ENCODE measurements at regions not wholly inside any gene's neighbourhood (a gene's known extent, or its start where the extent isn't known, plus 50 kb on each side); places are given as distances from the start of the nearest gene placed in this dataset.

DNA sequence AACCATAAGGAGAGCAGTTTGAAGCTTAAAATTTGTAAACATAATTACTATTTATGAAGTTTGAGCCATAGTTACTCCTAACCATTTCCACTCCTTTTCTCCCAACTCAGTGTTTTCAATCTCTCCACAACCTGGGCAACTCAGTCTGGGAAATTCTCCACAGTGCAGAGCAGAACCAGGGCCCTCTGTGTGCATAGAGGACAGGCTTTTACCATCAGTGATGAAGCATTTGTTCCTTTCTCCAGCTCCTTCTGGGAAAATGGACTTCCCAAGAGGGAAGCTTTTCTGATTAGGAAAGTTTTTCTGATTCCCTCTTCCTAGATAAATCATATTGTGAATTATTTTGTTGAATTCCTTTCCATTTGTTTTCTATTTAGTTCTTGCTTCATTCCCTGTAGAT lies 132.3 kb upstream of the MPDZ start:
- Histone ChIP-seq H3K9ac (ENCODE audit: low read depth, low read length) (no peak overlapping the region), H3K4me3 (ENCODE audit: low read length) (no peak overlapping the region), H3K4me1 (ENCODE audit: insufficient read depth, low read length) (no peaks in the 10 kb centered on the region), H3K36me3 (ENCODE audit: insufficient read depth, low read depth, low read length) (no peaks in the 10 kb centered on the region), H3K27ac (ENCODE audit: low read length) (no peak overlapping the region), H3K9me3 (ENCODE audit: insufficient read depth, low read depth, low read length) (no peaks in the 10 kb centered on the region), H3K27me3 (ENCODE audit: insufficient read depth, low read length) (no peaks in the 10 kb centered on the region)

DNA sequence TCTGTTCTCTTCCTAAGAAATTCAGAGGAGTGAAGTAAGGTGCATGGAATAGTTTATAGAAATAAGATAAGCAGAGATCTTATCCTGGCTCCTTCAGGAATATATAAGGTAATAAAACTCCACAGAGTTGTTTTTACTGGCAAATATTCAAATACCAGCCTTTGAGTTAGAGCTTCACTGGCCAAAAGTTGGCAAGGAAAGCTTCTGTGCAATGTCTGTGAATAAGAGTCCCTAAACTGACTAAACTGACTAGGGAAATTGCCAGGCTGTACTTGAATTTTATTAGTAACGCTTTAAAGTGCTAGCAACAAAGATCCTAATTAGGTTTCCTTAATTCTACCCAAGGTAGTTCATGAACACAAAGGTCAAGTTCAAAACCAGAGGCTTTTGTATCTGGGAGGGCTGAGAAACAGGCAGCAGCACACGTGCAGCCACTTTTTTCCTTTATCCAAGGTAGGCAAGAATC lies 131.1 kb upstream of the MPDZ start:
- Histone ChIP-seq H3K36me3 (ENCODE audit: insufficient read depth, low read depth, low read length) (no peaks in the 10 kb centered on the region), H3K4me1 (ENCODE audit: insufficient read depth, low read length) (no peaks in the 10 kb centered on the region), H3K4me3 (ENCODE audit: low read length) (no peak overlapping the region), H3K9me3 (ENCODE audit: insufficient read depth, low read depth, low read length) (no peaks in the 10 kb centered on the region), H3K27ac (ENCODE audit: low read length) (no peak overlapping the region), H3K27me3 (ENCODE audit: insufficient read depth, low read length) (no peaks in the 10 kb centered on the region), H3K9ac (ENCODE audit: low read depth, low read length) (no peak overlapping the region)

DNA sequence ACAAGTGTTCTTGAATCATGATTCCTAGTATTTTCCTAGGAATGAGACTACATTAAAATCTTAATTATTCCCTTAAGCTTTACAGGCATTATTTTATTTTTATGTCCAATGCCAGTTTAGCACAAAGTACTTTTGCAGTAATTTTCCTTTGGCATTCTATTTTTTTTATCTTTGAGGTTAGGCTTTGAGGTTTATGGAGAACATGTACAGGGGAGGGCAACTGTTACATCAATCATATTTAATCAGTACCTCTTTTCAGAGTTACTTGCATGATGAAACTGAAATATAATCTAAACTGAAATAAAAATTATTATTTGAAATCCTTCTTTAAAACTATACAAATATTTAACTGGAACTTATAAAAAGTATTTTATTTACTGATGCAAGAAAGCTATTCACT lies 118.2 kb upstream of the MPDZ start:
- H3K4me3 ChIP-seq (ENCODE audit: low read length) = no peak overlapping the region
- H3K27me3 ChIP-seq (ENCODE audit: insufficient read depth, low read length) = no peaks in the 10 kb centered on the region
- no peaks in the 10 kb centered on the region for H3K4me1 ChIP-seq (ENCODE audit: insufficient read depth, low read length)
- no peak overlapping the region for H3K27ac ChIP-seq (ENCODE audit: low read length)
- no peak overlapping the region for H3K9ac ChIP-seq (ENCODE audit: low read depth, low read length)
- no peaks in the 10 kb centered on the region for H3K9me3 ChIP-seq (ENCODE audit: insufficient read depth, low read depth, low read length)
- H3K36me3 ChIP-seq (ENCODE audit: insufficient read depth, low read depth, low read length) = no peaks in the 10 kb centered on the region

DNA sequence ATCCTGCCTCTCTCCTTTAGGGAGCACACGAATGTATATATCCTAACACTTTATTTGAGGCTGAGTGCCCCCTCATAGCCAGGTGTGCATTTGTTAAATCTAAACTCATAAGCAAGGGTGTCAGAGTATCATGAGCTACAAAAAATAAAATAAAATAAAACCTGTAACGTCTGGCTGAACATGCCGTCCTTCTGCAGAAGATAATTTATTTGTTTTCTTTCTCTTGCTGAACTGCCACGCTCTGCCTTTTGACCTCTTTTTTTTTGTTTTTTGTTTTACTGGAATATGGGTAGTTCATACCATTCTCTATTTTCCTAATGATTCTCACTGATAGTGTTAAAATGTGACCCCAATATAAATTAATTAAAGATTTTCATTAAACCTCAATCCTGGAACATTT lies 117.7 kb upstream of the MPDZ start:
- H3K36me3 ChIP-seq (ENCODE audit: insufficient read depth, low read depth, low read length) = no peaks in the 10 kb centered on the region
- no peak overlapping the region for H3K9ac ChIP-seq (ENCODE audit: low read depth, low read length)
- no peaks in the 10 kb centered on the region for H3K27me3 ChIP-seq (ENCODE audit: insufficient read depth, low read length)
- no peaks in the 10 kb centered on the region for H3K9me3 ChIP-seq (ENCODE audit: insufficient read depth, low read depth, low read length)
- no peaks in the 10 kb centered on the region for H3K4me1 ChIP-seq (ENCODE audit: insufficient read depth, low read length)
- H3K27ac ChIP-seq (ENCODE audit: low read length) = no peak overlapping the region
- no peak overlapping the region for H3K4me3 ChIP-seq (ENCODE audit: low read length)

DNA sequence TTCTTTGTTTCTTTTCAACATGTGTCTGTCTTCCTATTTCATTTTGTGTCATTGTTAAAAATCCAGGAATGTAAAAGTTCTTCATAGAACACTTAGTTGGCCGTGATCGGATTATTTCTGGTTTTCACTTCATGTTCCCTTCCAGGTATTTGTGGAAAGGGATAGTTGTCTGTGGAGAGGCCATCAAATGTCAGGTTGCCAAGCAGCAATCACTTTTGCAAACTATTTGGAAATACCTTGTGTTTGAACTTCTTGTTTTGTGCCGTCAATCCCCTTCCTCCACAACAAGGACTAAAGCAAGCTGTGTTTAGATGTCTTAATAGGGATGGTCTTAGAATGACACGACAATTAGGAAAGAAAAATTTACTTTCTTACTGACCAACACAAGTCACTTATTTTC lies 116.9 kb upstream of the MPDZ start:
- Histone ChIP-seq H3K9me3 (ENCODE audit: insufficient read depth, low read depth, low read length) (no peaks in the 10 kb centered on the region), H3K4me3 (ENCODE audit: low read length) (no peak overlapping the region), H3K9ac (ENCODE audit: low read depth, low read length) (no peak overlapping the region), H3K4me1 (ENCODE audit: insufficient read depth, low read length) (no peaks in the 10 kb centered on the region), H3K27ac (ENCODE audit: low read length) (no peak overlapping the region), H3K27me3 (ENCODE audit: insufficient read depth, low read length) (no peaks in the 10 kb centered on the region), H3K36me3 (ENCODE audit: insufficient read depth, low read depth, low read length) (no peaks in the 10 kb centered on the region)

DNA sequence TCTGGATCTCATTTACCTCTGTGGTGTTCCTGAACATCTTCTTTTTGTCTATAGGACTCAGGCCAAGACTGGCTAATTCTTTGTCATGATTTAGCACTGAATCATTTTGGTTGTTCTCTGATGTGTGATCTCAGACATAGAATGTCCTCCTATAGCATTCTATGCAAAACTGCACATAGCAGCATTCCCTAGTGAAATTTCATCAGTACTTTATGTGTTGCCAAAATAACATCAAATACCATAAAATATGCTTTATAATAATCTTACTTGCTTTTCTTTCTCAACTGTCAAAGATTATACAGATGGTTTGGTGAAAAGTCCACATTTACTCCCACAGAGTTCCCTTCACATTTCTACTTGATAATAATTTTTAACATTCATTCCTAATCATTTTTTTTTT lies 115.7 kb upstream of the MPDZ start:
- H3K4me3 ChIP-seq (ENCODE audit: low read length) = no peak overlapping the region
- no peak overlapping the region for H3K9ac ChIP-seq (ENCODE audit: low read depth, low read length)
- no peaks in the 10 kb centered on the region for H3K4me1 ChIP-seq (ENCODE audit: insufficient read depth, low read length)
- no peak overlapping the region for H3K27ac ChIP-seq (ENCODE audit: low read length)
- no peaks in the 10 kb centered on the region for H3K27me3 ChIP-seq (ENCODE audit: insufficient read depth, low read length)
- H3K9me3 ChIP-seq (ENCODE audit: insufficient read depth, low read depth, low read length) = no peaks in the 10 kb centered on the region
- H3K36me3 ChIP-seq (ENCODE audit: insufficient read depth, low read depth, low read length) = no peaks in the 10 kb centered on the region

DNA sequence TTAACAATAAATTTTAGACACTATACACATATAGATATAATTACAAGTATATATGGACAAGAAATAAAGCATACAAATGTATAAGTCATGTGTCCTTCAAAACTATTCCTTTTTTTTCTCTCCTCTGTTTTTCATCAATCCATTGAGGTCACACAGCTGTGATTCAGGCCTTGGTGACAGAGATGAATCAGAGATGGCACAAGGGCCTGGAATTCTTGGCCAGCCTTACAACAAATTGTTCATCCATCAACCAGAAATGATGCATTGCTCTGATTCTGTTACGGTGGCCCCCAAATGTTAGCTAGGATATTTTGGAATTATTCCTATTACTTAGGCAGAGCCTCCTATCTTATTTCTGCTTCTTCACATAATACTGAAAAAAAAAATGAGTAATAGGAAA lies 108.7 kb upstream of the MPDZ start:
- H3K4me1 ChIP-seq (ENCODE audit: insufficient read depth, low read length) = no peaks in the 10 kb centered on the region
- no peak overlapping the region for H3K9ac ChIP-seq (ENCODE audit: low read depth, low read length)
- no peaks in the 10 kb centered on the region for H3K27me3 ChIP-seq (ENCODE audit: insufficient read depth, low read length)
- H3K27ac ChIP-seq (ENCODE audit: low read length) = no peak overlapping the region
- no peaks in the 10 kb centered on the region for H3K36me3 ChIP-seq (ENCODE audit: insufficient read depth, low read depth, low read length)
- no peak overlapping the region for H3K4me3 ChIP-seq (ENCODE audit: low read length)
- H3K9me3 ChIP-seq (ENCODE audit: insufficient read depth, low read depth, low read length) = no peaks in the 10 kb centered on the region

DNA sequence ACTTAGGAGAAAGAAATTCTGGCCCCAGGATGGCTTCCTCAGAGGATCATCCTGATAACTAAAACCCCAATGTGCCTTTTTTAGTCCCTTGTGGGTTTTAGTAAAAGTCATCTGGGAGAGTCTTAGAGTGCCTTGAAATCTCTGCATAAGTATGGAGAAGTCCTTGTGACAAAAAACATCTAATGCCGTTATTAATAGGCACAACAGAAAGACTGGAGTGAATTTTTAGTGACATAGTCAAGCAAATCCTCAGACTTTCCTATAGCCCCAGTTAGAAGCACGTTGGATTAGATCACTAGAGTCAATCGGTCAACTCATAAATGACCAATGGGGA lies 108.2 kb upstream of the MPDZ start:
- H3K9me3 ChIP-seq (ENCODE audit: insufficient read depth, low read depth, low read length) = no peaks in the 10 kb centered on the region
- H3K4me1 ChIP-seq (ENCODE audit: insufficient read depth, low read length) = no peaks in the 10 kb centered on the region
- no peaks in the 10 kb centered on the region for H3K36me3 ChIP-seq (ENCODE audit: insufficient read depth, low read depth, low read length)
- no peak overlapping the region for H3K9ac ChIP-seq (ENCODE audit: low read depth, low read length)
- no peaks in the 10 kb centered on the region for H3K27me3 ChIP-seq (ENCODE audit: insufficient read depth, low read length)
- H3K4me3 ChIP-seq (ENCODE audit: low read length) = no peak overlapping the region
- H3K27ac ChIP-seq (ENCODE audit: low read length) = no peak overlapping the region

DNA sequence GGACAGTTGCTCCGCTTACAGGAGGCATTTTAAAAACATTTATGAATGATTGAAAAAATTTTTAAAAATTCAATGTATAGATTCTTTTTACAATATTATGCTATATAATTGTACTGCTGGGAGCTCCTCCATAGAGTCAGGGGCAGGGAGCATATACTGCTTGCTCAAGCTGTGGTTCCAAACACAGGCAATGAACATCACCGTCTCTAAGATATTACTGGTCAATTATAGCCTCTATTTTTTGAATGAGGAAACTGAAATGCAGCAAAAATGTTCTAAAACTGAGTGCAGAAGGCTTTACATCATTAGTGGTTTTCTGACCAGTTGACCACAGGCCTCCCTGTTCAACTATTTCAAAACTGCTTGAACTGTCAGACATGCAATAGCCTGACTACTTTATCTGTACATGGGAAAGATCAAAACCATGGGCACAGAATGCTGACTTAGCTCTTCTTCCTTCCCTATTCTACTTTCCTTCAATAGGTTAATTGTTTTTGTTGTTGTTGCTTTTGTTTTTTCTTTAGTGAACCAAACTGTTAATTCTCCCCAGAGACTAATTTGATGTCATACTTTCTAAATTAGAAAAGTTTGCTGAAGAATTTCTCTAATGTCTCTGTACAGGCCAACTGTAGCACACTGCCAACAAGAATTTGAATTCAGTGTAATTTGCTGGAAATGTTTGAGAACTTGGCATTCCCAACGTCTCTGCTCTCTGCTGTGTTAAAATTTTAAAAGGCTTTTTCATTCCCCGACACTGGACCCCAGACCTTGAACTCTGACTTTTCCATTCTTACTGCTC lies 107.6 kb upstream of the MPDZ start:
- H3K9me3 ChIP-seq (ENCODE audit: insufficient read depth, low read depth, low read length) = no peaks in the 10 kb centered on the region
- no peak overlapping the region for H3K4me3 ChIP-seq (ENCODE audit: low read length)
- no peaks in the 10 kb centered on the region for H3K36me3 ChIP-seq (ENCODE audit: insufficient read depth, low read depth, low read length)
- no peak overlapping the region for H3K9ac ChIP-seq (ENCODE audit: low read depth, low read length)
- no peak overlapping the region for H3K27ac ChIP-seq (ENCODE audit: low read length)
- H3K4me1 ChIP-seq (ENCODE audit: insufficient read depth, low read length) = no peaks in the 10 kb centered on the region
- no peaks in the 10 kb centered on the region for H3K27me3 ChIP-seq (ENCODE audit: insufficient read depth, low read length)

DNA sequence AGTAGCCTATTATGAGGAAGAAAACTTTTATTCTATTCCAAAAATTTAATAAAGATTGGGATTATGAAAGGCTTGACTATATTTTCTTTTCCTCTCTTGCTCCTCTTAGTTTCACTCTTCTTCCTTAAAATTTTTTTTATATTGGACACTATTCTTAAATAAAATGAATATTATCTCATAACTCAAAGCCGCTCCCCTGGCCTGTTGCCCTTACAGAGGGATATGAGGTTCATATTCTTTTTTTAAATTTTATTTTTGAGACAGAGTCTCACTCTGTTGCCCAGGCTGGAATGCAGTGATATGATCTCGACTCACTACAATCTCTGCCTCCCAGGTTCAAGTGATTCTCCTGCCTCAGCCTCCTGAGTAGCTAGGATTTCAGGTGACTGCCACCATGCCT lies 106.8 kb upstream of the MPDZ start:
- H3K9me3 ChIP-seq (ENCODE audit: insufficient read depth, low read depth, low read length) = no peaks in the 10 kb centered on the region
- H3K27ac ChIP-seq (ENCODE audit: low read length) = no peak overlapping the region

DNA sequence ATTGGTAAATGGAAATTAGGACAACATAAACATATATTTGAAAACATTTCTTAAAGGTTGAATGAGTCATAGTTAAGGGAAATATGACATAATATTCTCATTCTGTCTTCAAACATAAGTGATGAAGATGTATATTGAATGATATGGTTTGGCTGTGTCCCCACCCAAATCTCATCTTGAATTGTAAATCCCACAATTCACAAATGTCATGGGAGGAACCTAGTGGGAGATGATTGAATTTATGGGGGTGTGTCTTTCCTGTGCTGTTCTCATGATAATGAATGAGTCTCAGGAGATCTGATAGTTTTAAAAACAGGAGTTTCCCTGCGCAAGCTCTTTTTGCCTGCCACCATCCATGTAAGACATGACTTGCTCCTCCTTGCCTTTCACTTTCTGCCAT lies 104.4 kb upstream of the MPDZ start:
- H3K4me1 ChIP-seq (ENCODE audit: insufficient read depth, low read length) = no peaks in the 10 kb centered on the region

More for the DNA sequence above, 106.8 kb upstream of the MPDZ start:
- H3K9ac ChIP-seq (ENCODE audit: low read depth, low read length) = no peak overlapping the region
- H3K4me3 ChIP-seq (ENCODE audit: low read length) = no peak overlapping the region
- no peaks in the 10 kb centered on the region for H3K27me3 ChIP-seq (ENCODE audit: insufficient read depth, low read length)
- no peaks in the 10 kb centered on the region for H3K36me3 ChIP-seq (ENCODE audit: insufficient read depth, low read depth, low read length)
- no peaks in the 10 kb centered on the region for H3K4me1 ChIP-seq (ENCODE audit: insufficient read depth, low read length)

DNA sequence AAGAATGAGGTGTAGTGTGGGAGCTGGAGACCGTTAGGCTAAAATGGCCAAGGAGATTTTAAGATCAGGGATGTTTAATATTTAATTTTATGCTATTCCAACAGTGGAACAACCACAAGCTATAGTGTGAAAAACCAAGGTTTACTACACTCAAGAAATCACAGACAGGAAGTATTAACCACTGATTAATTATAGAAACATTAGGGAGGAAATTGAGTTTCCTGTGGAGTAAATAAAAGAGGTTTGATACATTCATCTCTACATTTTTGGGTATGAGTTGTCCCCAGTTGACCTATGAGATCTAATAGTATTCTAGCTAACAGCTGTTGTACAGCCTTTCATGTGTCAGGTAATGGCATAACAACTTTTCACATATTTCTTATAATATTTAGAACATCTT lies 103.7 kb upstream of the MPDZ start:
- H3K9me3 ChIP-seq (ENCODE audit: insufficient read depth, low read depth, low read length) = no peaks in the 10 kb centered on the region
- no peak overlapping the region for H3K27ac ChIP-seq (ENCODE audit: low read length)
- no peaks in the 10 kb centered on the region for H3K36me3 ChIP-seq (ENCODE audit: insufficient read depth, low read depth, low read length)
- H3K9ac ChIP-seq (ENCODE audit: low read depth, low read length) = no peak overlapping the region
- H3K4me3 ChIP-seq (ENCODE audit: low read length) = no peak overlapping the region
- H3K27me3 ChIP-seq (ENCODE audit: insufficient read depth, low read length) = no peaks in the 10 kb centered on the region
- H3K4me1 ChIP-seq (ENCODE audit: insufficient read depth, low read length) = no peaks in the 10 kb centered on the region

More for the DNA sequence above, 104.4 kb upstream of the MPDZ start:
- Histone ChIP-seq H3K27ac (ENCODE audit: low read length) (no peak overlapping the region), H3K27me3 (ENCODE audit: insufficient read depth, low read length) (no peaks in the 10 kb centered on the region), H3K9ac (ENCODE audit: low read depth, low read length) (no peak overlapping the region), H3K4me3 (ENCODE audit: low read length) (no peak overlapping the region), H3K36me3 (ENCODE audit: insufficient read depth, low read depth, low read length) (no peaks in the 10 kb centered on the region), H3K9me3 (ENCODE audit: insufficient read depth, low read depth, low read length) (no peaks in the 10 kb centered on the region)
